HG02870 (cell line): ENCODE measurements at regions not wholly inside any gene's neighbourhood (a gene's known extent, or its start where the extent isn't known, plus 50 kb on each side); places are given as distances from the start of the nearest gene placed in this dataset.

Experiments used
- ATAC-seq: cut with Tn5 transposase; IDR thresholded peaks from one replicate; pipeline ENCODE4 v1.9.1; 2021; ENCODE audit warnings: mild to moderate bottlenecking, moderate library complexity; ENCODE audit not compliant: unreplicated experiment

GRCh38 chr4:11194431-11194830, 234.3 kb downstream of the HS3ST1 start:
- no peak for ATAC-seq

DNA sequence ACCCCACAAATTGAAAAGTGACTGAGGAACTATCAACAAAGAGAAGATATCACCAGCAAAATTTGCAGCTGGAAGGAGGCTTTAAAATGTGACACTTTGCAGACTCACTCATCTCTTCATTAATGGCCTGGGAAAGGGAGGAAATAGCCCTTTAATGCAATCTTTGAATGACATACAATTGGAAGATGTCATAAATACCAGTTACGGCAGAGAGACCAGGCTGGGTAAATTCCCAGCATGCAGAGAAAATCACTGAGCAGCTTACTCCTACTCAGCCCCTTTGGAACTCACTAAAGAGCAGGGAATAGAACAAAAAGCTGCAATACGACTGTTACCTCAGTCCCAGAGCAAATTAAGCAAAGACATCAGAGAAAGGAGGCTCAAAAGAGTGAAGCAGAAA, 238.9 kb downstream of the HS3ST1 start:
- no peak for ATAC-seq

- ATAC-seq = no peak
Measured at GRCh38 chr4:11183356-11183740, 245.3 kb downstream of the HS3ST1 start.

GRCh38 chr4:11182586-11183355, 245.9 kb downstream of the HS3ST1 start:
- no peak for ATAC-seq

- no peak for ATAC-seq
Measured at GRCh38 chr4:11182031-11182430, 246.7 kb downstream of the HS3ST1 start.

GRCh38 chr4:11179796-11180195, 248.9 kb downstream of the HS3ST1 start:
- ATAC-seq = no peak

DNA sequence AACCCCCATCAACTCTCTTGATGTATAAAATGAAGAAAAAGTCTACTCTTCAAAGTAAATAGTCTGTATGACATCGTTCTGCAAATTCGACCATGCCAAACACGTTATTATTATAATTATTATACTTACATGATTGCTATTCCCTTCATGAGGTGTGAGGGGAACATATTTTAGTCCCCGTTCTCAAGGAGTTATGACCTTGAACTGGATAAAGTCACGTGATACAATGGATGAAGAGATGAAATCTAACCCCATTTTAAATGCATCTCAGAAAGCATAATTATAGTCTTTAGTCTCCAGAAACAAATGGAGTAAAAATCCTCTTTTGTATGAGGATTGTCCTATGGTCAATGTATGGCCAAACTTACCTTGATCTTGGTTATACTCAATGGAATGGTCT, 250.3 kb downstream of the HS3ST1 start:
- no peak for ATAC-seq

DNA sequence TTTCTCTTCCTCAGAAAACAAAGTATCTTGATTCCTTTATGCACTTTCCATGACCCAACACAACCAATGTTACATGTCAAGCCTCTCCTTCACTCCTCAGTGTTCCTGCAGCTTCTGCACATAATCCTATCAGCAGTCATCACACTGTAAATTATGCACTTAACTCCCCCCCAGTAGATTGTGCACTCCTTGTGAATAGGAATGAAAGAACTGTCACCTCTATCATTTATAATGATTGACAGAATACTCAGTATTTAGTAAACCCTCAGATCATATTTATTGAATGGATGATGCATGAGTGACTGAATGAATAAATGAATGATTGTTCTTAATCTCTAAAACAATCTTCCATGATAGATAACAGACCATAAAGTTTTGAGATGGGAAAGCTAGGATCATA, 253.3 kb downstream of the HS3ST1 start:
- no peak for ATAC-seq

GRCh38 chr4:11166606-11167005, 262.1 kb downstream of the HS3ST1 start:
- no peak for ATAC-seq

- no peak for ATAC-seq
Measured at GRCh38 chr4:11166034-11166433, 262.7 kb downstream of the HS3ST1 start.

- no peak for ATAC-seq
Measured at GRCh38 chr4:11165052-11165451, 263.6 kb downstream of the HS3ST1 start.

DNA sequence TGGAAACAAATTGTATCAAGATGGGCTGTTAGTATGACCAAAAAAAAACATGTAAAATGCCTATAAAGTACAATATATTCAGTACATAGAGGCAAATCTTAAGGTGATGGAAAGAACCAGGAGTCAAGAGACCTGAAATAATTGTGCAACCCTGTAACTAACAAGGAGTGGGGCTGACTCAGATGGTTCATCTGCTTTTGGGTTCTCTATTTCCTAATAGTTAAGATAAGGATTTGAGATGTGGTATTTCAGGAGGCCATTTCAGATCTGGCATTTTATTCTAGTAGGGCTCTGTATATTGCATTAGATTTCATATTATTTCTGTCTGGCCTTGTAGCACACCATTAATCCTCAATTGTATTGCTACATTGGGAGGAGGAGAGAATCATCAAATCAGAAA, 268.4 kb downstream of the HS3ST1 start:
- ATAC-seq = no peak

GRCh38 chr4:11158971-11159370, 269.7 kb downstream of the HS3ST1 start:
- ATAC-seq = no peak

- ATAC-seq = no peak
Measured at GRCh38 chr4:11155208-11155867, 273.4 kb downstream of the HS3ST1 start.

- no peak for ATAC-seq
Measured at GRCh38 chr4:11153171-11153750, 275.4 kb downstream of the HS3ST1 start.

GRCh38 chr4:11152684-11153083, 276.0 kb downstream of the HS3ST1 start:
- ATAC-seq = no peak

DNA sequence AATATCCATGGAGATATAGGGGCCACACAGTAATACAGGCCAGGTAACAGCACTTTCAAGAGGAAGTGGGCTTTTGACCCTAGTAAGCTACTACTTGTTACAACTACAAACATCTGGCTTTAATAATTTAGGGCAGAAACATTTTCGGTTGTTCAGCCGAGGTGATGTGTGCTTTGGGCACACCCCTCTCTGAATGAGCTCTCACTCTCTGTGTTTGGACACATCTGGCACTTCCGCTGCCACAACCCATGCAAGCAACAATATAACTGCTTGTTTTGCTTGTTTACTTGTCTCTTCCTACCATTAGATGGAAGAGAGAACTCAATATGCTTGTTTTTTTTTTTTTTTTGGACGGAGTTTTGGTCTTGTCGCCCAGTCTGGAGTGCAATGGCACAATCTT, 277.2 kb downstream of the HS3ST1 start:
- no peak for ATAC-seq

DNA sequence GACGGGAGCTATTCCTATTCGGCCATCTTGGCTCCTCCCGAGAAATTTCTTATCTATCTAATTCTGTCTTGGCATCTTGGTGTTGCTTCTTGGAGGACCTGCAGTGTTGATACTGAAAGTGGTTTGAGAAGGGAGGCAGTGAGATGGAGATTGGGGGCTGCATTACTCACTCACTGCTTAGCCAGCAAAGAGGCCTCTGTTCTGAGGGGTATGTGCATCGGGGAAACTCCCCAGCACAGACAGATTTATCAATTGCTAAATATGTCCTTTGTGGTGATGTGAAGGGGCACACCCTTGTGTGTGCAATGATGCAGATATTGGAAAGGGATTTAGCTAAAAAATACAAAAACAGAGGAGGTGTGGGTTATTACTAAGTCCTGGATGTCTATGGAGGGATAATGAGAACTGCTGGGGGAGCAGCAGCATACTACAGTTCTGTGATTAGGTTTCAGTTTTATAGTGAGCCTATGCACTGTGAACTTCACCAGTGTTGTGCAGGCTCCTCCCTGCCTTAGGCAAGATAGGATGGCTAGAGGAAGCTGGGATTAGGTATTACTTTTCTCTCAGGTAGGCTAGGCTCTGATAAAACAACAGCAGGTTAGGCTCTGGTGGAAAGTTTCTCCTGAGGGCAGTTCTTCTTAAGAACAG, 279.0 kb downstream of the HS3ST1 start:
- ATAC-seq = no peak

DNA sequence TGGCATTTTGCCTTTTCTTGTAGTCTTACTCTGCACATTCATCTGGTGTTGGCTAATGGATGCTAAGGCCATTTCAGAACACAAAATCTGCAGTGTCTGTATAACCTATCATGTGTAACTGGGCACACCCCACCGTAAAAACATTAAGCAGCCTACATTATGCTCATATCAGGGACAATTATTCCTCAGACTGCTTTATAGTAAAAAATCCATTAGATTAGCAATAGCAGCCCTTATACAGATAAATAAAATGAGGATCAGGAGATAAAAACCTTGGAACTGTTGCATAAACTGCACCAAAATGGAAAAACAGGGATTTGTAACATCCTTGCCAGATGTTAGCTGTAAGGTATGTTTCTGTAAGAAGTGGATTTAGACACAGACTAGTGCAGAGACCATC, 288.8 kb downstream of the HS3ST1 start:
- no peak for ATAC-seq

DNA sequence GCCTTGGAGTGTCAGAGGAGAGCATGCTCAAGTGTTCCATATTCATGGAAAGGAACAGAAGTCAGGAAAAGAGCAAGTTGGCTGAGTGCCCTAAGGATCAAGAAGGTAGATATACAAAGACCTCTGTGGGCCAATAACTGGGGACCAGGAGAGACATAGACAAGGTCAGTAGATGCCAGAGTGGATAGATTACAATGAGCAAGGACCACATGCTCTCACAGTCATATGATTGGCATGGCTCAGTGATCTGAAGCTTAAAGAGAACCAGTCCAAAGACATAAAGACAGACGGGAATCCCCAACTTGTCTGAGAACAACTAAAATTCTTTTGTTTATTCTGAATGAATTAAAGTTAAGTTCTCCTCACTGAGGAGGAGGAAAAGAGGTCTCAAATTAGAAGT, 289.7 kb downstream of the HS3ST1 start:
- ATAC-seq = no peak

- no peak for ATAC-seq
Measured at GRCh38 chr4:11134705-11135104, 294.0 kb downstream of the HS3ST1 start.

- ATAC-seq = no peak
Measured at GRCh38 chr4:11133868-11134267, 294.8 kb downstream of the HS3ST1 start.
